ENCODE measurements at regions not wholly inside any gene's neighbourhood (a gene's known extent, or its start where the extent isn't known, plus 50 kb on each side); places are given as distances from the start of the nearest gene placed in this dataset.

DNA sequence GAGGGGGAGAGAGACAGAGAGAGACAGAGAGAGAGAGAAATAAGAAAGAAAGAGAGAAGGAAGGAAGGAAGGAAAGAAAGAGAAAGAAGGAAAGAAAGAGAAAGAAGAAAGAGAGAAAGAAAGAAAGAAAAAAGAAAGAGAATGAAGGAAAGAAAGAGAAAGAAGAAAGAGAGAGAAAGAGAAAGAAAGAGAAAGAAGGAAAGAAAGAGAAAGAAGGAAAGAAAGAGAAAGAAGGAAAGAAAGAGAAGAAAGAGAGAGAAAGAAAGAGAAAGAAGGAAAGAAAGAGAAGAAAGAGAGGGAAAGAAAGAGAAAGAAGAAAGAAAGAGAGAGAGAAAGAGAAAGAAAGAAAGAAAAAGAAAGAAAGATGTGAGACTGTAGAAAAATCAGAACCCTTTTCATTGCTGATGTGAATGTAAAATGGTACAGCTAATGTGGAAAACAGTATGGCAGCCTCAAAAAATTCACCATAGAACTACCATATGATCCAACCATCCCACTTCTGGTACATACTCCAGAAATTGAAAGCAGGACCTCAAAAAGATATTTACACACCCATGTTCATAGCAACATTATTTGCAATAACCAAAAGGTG lies 203.4 kb upstream of the POU3F3 start:
- Mint-ChIP-seq H3K27ac (no peak overlapping the region), H3K27me3 (ENCODE audit: insufficient read depth) (peaks cover 1% of the 10 kb centered on the region), H3K36me3 (ENCODE audit: low read depth) (no peaks in the 10 kb centered on the region), H3K9me3 (no peaks in the 10 kb centered on the region), H3K4me1 (ENCODE audit: low read depth) (no peaks in the 10 kb centered on the region), H3K4me3 (no peak overlapping the region)
- intact Hi-C loops (cut with micrococcal nuclease): no loop called here
- DNase-seq (ENCODE audit: low spot score): no peak

DNA sequence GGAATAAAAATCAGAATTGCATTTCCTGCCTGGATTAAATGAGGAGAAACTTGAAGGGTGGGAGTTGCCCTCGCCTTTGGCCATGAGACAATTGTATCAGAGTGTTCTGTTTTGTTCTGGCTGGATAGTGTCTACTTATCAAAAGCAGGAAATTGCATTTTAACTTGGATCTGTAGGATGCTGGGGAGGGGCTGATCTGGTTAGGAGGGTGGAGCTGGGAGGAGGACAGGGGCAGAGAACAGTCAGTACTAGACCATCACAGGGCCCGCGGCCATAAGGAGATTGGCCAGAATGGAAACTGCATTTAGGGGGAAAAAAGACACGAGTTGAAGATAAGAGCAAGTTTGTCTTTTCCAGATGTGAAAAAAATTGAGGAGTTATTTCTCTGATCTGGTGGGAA lies 199.1 kb upstream of the POU3F3 start:
- intact Hi-C loops (cut with micrococcal nuclease): no loop called here
- DNase-seq (ENCODE audit: low spot score): no peak
- H3K27ac Mint-ChIP-seq: no peak overlapping the region
- H3K36me3 Mint-ChIP-seq (ENCODE audit: low read depth): no peaks in the 10 kb centered on the region
- no peaks in the 10 kb centered on the region for H3K9me3 Mint-ChIP-seq
- H3K4me3 Mint-ChIP-seq: no peak overlapping the region
- H3K27me3 Mint-ChIP-seq (ENCODE audit: insufficient read depth): peaks cover 11% of the 10 kb centered on the region
- peaks cover 10% of the 10 kb centered on the region for H3K4me1 Mint-ChIP-seq (ENCODE audit: low read depth)

DNA sequence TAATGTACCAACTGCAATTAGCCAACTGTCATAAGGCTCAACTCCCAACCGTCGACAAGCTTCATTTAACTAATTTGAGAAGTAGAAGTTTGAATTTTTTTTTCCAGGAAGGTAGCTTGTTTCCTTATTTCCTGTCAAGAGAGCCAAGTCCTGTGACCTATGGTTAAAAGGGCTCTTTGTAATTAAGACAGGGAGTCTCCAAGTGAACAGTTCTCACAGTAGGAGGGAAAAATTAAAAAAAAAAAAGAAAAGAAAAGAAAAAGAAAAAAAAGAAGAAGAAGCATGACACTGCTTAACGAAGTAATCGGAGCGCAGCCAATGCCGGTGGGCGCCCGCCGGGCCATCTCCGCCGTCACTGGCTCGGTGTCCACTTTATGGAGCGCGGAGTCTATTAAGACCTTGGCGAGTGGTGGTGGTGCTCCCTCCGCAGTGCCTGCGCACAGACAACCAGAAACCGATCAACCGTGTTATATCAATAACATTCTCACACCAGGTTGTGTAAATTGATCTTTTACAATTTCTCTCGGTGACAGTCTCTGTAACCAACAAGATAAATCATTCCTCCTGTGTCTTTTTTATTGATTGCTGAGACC lies 197.2 kb upstream of the POU3F3 start:
- intact Hi-C loops (cut with micrococcal nuclease): no loop called here
- no peaks in the 10 kb centered on the region for H3K36me3 Mint-ChIP-seq (ENCODE audit: low read depth)
- H3K27ac Mint-ChIP-seq: no peak overlapping the region
- no peak for DNase-seq (ENCODE audit: low spot score)
- H3K4me1 Mint-ChIP-seq (ENCODE audit: low read depth): peaks cover 10% of the 10 kb centered on the region
- no peak overlapping the region for H3K4me3 Mint-ChIP-seq
- no peaks in the 10 kb centered on the region for H3K9me3 Mint-ChIP-seq
- H3K27me3 Mint-ChIP-seq (ENCODE audit: insufficient read depth): peaks cover 19% of the 10 kb centered on the region

GRCh38 chr2:104658144-104658835 lies 195.6 kb upstream of the POU3F3 start:
- H3K27ac Mint-ChIP-seq: no peak overlapping the region
- no peaks in the 10 kb centered on the region for H3K36me3 Mint-ChIP-seq (ENCODE audit: low read depth)
- intact Hi-C loops (cut with micrococcal nuclease): no loop called here
- no peak for DNase-seq (ENCODE audit: low spot score)
- no peak overlapping the region for H3K4me3 Mint-ChIP-seq
- H3K9me3 Mint-ChIP-seq: no peaks in the 10 kb centered on the region
- peaks cover 10% of the 10 kb centered on the region for H3K4me1 Mint-ChIP-seq (ENCODE audit: low read depth)
- peaks cover 19% of the 10 kb centered on the region for H3K27me3 Mint-ChIP-seq (ENCODE audit: insufficient read depth)

GRCh38 chr2:104658904-104659591 lies 194.9 kb upstream of the POU3F3 start:
- Mint-ChIP-seq H3K4me3 (no peak overlapping the region), H3K36me3 (ENCODE audit: low read depth) (no peaks in the 10 kb centered on the region), H3K4me1 (ENCODE audit: low read depth) (peaks cover 10% of the 10 kb centered on the region), H3K27ac (no peak overlapping the region), H3K27me3 (ENCODE audit: insufficient read depth) (peaks cover 20% of the 10 kb centered on the region), H3K9me3 (no peaks in the 10 kb centered on the region)
- intact Hi-C loops (cut with micrococcal nuclease): no loop called here
- no peak for DNase-seq (ENCODE audit: low spot score)

GRCh38 chr2:104660991-104661390 lies 192.9 kb upstream of the POU3F3 start:
- Mint-ChIP-seq H3K27me3 (ENCODE audit: insufficient read depth) (peaks cover 21% of the 10 kb centered on the region), H3K36me3 (ENCODE audit: low read depth) (no peaks in the 10 kb centered on the region), H3K9me3 (no peaks in the 10 kb centered on the region), H3K4me3 (no peak overlapping the region), H3K27ac (no peak overlapping the region), H3K4me1 (ENCODE audit: low read depth) (peaks cover 10% of the 10 kb centered on the region)
- DNase-seq (ENCODE audit: low spot score): no peak
- intact Hi-C loops (cut with micrococcal nuclease): loop anchor here (10.0 kb wide), 1 partner anchor 214 kb away; no protein-coding TSS in a partner anchor

- intact Hi-C loops (cut with micrococcal nuclease): loop anchor here (10.0 kb wide), 1 partner anchor 210 kb away; no protein-coding TSS in a partner anchor
- DNase-seq (ENCODE audit: low spot score): no peak
- no peak overlapping the region for H3K27ac Mint-ChIP-seq
- no peaks in the 10 kb centered on the region for H3K36me3 Mint-ChIP-seq (ENCODE audit: low read depth)
- peaks cover 13% of the 10 kb centered on the region for H3K27me3 Mint-ChIP-seq (ENCODE audit: insufficient read depth)
- H3K9me3 Mint-ChIP-seq: no peaks in the 10 kb centered on the region
- no peaks in the 10 kb centered on the region for H3K4me1 Mint-ChIP-seq (ENCODE audit: low read depth)
- no peak overlapping the region for H3K4me3 Mint-ChIP-seq
These were observed 189.2 kb upstream of the POU3F3 start for GRCh38 chr2:104664672-104665071.

DNA sequence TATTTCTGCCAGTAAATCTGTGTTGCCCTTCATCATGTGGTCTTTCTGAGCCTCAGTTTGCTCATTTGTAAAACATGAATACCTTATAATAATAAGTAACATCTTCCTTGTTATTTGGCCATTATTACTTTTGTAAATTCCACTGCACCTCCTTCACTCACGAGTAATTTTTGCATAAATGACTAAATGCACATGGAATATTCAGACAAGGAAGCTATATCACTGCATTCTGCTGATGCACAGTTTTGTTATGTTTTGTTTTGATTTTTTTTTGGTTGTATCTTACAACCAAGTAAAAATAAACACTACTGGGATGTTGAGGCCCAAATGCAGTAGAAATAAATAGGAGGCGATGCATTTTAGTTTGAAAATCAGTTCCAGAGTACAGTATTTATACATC lies 185.3 kb upstream of the POU3F3 start:
- intact Hi-C loops (cut with micrococcal nuclease): loop anchor here (10.0 kb wide), 1 partner anchor 206 kb away; no protein-coding TSS in a partner anchor

GRCh38 chr2:104673225-104673624 lies 180.7 kb upstream of the POU3F3 start:
- no peak overlapping the region for H3K4me3 Mint-ChIP-seq
- no peaks in the 10 kb centered on the region for H3K9me3 Mint-ChIP-seq
- no peak for DNase-seq (ENCODE audit: low spot score)
- H3K4me1 Mint-ChIP-seq (ENCODE audit: low read depth): no peaks in the 10 kb centered on the region
- H3K36me3 Mint-ChIP-seq (ENCODE audit: low read depth): no peaks in the 10 kb centered on the region
- no peak overlapping the region for H3K27ac Mint-ChIP-seq
- intact Hi-C loops (cut with micrococcal nuclease): no loop called here
- no peaks in the 10 kb centered on the region for H3K27me3 Mint-ChIP-seq (ENCODE audit: insufficient read depth)

More for the DNA sequence above, 185.3 kb upstream of the POU3F3 start:
- H3K36me3 Mint-ChIP-seq (ENCODE audit: low read depth): no peaks in the 10 kb centered on the region
- H3K27ac Mint-ChIP-seq: no peak overlapping the region
- DNase-seq (ENCODE audit: low spot score): no peak
- no peaks in the 10 kb centered on the region for H3K9me3 Mint-ChIP-seq
- no peak overlapping the region for H3K4me3 Mint-ChIP-seq
- H3K4me1 Mint-ChIP-seq (ENCODE audit: low read depth): no peaks in the 10 kb centered on the region
- peaks cover 4% of the 10 kb centered on the region for H3K27me3 Mint-ChIP-seq (ENCODE audit: insufficient read depth)

DNA sequence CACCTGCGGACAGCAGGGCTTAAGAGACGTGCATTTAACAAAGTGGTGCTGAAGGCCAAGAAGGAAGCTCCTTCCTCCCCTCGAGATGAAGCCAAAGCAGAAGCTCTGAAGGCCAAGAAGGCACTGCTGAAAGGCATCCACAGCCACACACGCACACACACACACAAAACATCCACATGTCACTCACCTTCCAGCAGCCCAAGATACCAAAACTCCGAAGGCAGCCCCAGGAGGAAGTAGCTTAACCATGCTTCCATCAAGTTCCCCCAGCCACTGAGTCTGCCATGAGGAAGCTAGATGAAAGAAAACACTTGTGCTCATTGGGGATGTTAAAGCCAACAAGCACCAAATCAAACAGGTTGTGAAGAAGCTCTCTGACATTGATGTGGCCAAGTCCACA lies 175.7 kb upstream of the POU3F3 start:
- no peak for DNase-seq (ENCODE audit: low spot score)
- no peak overlapping the region for H3K4me3 Mint-ChIP-seq
- H3K36me3 Mint-ChIP-seq (ENCODE audit: low read depth): no peaks in the 10 kb centered on the region
- no peaks in the 10 kb centered on the region for H3K4me1 Mint-ChIP-seq (ENCODE audit: low read depth)
- intact Hi-C loops (cut with micrococcal nuclease): no loop called here
- H3K27me3 Mint-ChIP-seq (ENCODE audit: insufficient read depth): no peaks in the 10 kb centered on the region
- no peaks in the 10 kb centered on the region for H3K9me3 Mint-ChIP-seq
- H3K27ac Mint-ChIP-seq: no peak overlapping the region

- Mint-ChIP-seq H3K4me1 (ENCODE audit: low read depth) (no peaks in the 10 kb centered on the region), H3K27me3 (ENCODE audit: insufficient read depth) (no peaks in the 10 kb centered on the region), H3K9me3 (no peaks in the 10 kb centered on the region), H3K36me3 (ENCODE audit: low read depth) (no peaks in the 10 kb centered on the region), H3K4me3 (no peak overlapping the region), H3K27ac (no peak overlapping the region)
- intact Hi-C loops (cut with micrococcal nuclease): no loop called here
- DNase-seq (ENCODE audit: low spot score): no peak
These were observed 168.3 kb upstream of the POU3F3 start for GRCh38 chr2:104685591-104685990.

DNA sequence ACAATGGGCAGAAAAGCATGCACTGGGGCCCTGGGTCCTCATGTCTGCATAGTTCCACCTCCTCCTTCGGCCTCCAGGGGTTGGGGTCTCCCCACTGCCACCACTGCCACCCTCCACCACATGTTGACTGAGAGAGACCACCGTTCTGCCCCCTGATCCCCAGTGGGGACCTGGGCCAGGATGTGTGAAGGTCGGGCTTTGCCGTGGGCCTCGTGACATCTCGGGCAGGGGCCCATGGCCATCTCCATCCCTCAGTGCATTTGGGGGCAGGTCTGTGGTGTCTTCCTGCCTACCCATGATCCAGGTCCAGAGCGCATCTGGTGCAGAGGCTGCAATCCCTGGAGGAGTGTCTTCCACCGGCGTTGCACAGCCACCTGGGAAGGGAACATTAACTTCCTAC lies 166.8 kb upstream of the POU3F3 start:
- Mint-ChIP-seq H3K4me1 (ENCODE audit: low read depth) (no peaks in the 10 kb centered on the region), H3K36me3 (ENCODE audit: low read depth) (no peaks in the 10 kb centered on the region), H3K27ac (no peak overlapping the region), H3K9me3 (no peaks in the 10 kb centered on the region), H3K27me3 (ENCODE audit: insufficient read depth) (no peaks in the 10 kb centered on the region), H3K4me3 (no peak overlapping the region)
- DNase-seq (ENCODE audit: low spot score): no peak
- intact Hi-C loops (cut with micrococcal nuclease): no loop called here

All from activated T-helper 1 cell treated with anti-CD3 and anti-CD28 coated beads, Interleukin-12 subunit alpha, Interleukin-12 subunit beta, Interleukin-2, Interleukin-4 antibody, amounts not matched to agents 30 ng/mL and 10 ng/mL and 1 ng/mL, durations not matched to agents 14 hours and 24 hours and 36 hours (primary cell).